ENCODE measurements at regions not wholly inside any gene's neighbourhood (a gene's known extent, or its start where the extent isn't known, plus 50 kb on each side); places are given as distances from the start of the nearest gene placed in this dataset.

DNA sequence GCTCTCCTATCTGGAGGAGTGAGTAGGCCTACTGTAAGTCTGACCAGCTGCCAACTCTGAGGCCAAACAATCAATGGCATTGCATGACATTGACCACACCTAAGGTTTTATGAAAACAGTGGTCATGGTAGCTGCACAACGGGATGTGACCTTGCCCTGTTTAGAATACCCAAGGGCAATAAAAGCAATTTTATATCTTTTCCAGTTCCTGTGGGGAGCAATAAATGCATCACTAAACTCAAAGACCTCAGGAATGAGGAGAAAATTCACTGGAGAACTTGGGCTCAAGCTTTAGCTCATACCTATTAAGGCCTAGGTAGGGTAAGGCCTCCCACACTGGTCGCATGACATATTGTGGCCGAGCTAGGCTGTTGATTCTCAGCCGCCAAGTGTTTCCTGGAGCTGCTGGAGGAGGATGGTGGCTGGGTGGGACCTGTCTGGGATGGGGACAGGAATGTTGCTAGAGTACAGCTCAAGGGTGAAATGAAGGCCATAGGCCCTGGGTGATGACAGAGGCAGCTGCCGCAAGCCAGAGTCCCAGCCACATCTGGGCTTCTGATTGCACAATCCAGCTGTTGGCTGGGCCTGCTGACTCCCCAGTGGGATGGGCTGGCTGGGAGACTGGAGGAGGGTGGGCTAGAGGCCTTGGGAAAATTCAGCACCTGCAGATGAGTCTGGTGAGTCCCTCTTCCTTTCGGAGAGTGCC lies 313.7 kb downstream of the CYP26B1 start:
- CTCF ChIA-PET, result no interaction called here
- POLR2A ChIA-PET, result no interaction called here
- Histone ChIP-seq H3K27ac (ENCODE audit: low read depth, low read length) (no peak overlapping the region), H3K9me3 (ENCODE audit: control insufficient read depth, insufficient read depth, low read length) (peaks cover 4% of the 10 kb centered on the region), H3K4me3 (ENCODE audit: low read depth, low read length) (no peak overlapping the region), H3K27me3 (ENCODE audit: control insufficient read depth, insufficient read depth, low read length) (peaks cover 3% of the 10 kb centered on the region)
- DNase-seq (ENCODE audit: low read depth, low spot score), result no peak
- TF ChIP-seq, protein P1, sequence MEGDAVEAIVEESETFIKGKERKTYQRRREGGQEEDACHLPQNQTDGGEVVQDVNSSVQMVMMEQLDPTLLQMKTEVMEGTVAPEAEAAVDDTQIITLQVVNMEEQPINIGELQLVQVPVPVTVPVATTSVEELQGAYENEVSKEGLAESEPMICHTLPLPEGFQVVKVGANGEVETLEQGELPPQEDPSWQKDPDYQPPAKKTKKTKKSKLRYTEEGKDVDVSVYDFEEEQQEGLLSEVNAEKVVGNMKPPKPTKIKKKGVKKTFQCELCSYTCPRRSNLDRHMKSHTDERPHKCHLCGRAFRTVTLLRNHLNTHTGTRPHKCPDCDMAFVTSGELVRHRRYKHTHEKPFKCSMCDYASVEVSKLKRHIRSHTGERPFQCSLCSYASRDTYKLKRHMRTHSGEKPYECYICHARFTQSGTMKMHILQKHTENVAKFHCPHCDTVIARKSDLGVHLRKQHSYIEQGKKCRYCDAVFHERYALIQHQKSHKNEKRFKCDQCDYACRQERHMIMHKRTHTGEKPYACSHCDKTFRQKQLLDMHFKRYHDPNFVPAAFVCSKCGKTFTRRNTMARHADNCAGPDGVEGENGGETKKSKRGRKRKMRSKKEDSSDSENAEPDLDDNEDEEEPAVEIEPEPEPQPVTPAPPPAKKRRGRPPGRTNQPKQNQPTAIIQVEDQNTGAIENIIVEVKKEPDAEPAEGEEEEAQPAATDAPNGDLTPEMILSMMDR (IDR thresholded peaks at IDR 0.05; ENCODE audit: low read depth, low read length), result no peak

DNA sequence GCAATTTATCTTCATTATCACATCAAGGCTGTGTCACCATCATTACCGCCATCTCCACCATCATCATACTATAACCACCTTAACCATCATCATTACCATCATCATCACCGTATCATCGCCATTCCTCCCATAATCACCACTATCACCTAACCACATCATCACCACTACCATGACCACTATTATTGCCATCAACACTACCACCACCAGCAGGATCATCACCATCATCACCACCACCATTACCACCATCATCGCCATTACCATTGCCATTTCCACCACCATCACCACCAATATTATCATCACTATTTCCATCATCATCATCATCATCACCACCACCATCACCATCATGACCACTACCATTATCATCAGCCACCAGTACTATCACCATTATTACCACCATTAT lies 314.4 kb downstream of the CYP26B1 start:
- no peak for DNase-seq (ENCODE audit: low read depth, low spot score)
- peaks cover 3% of the 10 kb centered on the region for H3K27me3 ChIP-seq (ENCODE audit: control insufficient read depth, insufficient read depth, low read length)
- TF ChIP-seq, protein P1 (IDR thresholded peaks at IDR 0.05; ENCODE audit: low read depth, low read length), result no peak
- peaks cover 4% of the 10 kb centered on the region for H3K9me3 ChIP-seq (ENCODE audit: control insufficient read depth, insufficient read depth, low read length)
- no peak overlapping the region for H3K27ac ChIP-seq (ENCODE audit: low read depth, low read length)
- ChIA-PET POLR2A (no interaction called here), CTCF (no interaction called here)
- H3K4me3 ChIP-seq (ENCODE audit: low read depth, low read length), result no peak overlapping the region

DNA sequence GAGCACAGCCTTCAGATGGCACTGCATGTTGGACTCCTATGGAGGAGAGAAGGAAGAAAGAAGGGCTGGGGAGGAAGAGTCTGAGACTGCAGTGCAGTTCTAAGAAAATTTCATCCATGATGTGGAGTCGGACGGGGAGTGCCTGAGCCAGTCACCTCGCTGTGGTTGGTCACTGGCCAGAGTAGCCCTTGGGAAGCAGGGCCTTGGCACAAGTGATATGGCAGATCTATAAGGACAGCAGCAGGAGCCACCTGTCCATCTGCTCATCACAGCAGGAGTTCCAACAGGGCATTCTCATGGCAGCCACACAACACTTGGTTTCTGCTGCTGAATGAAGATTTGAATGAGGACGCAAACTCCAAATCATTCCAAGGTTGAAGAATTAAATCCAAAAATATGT lies 314.8 kb downstream of the CYP26B1 start:
- ChIA-PET POLR2A (no interaction called here), CTCF (no interaction called here)
- peaks cover 3% of the 10 kb centered on the region for H3K27me3 ChIP-seq (ENCODE audit: control insufficient read depth, insufficient read depth, low read length)
- TF ChIP-seq, protein P1 (IDR thresholded peaks at IDR 0.05; ENCODE audit: low read depth, low read length), result no peak
- peaks cover 4% of the 10 kb centered on the region for H3K9me3 ChIP-seq (ENCODE audit: control insufficient read depth, insufficient read depth, low read length)
- DNase-seq (ENCODE audit: low read depth, low spot score), result no peak
- no peak overlapping the region for H3K27ac ChIP-seq (ENCODE audit: low read depth, low read length)
- H3K4me3 ChIP-seq (ENCODE audit: low read depth, low read length), result no peak overlapping the region

DNA sequence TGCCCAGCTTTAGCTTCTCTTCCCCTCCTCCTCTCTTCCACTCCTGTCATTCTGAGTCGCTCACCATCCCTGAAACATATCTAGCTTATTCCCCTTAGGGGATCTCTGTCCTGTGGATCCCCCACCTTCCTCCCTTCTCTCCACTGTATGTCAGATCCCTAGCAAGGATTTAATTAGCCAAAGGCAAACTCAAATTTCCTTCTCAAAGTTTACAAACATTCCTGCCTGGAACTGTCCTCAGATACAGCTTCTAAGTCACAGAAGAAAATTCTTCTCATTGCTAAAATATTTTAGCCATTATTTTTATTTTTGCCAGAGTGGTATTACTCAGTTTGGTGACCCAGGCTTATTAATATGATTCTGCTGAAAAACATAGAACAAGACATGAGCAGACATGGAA lies 315.3 kb downstream of the CYP26B1 start:
- Histone ChIP-seq H3K27ac (ENCODE audit: low read depth, low read length) (no peak overlapping the region), H3K27me3 (ENCODE audit: control insufficient read depth, insufficient read depth, low read length) (peaks cover 5% of the 10 kb centered on the region), H3K9me3 (ENCODE audit: control insufficient read depth, insufficient read depth, low read length) (peaks cover 4% of the 10 kb centered on the region), H3K4me3 (ENCODE audit: low read depth, low read length) (no peak overlapping the region)
- ChIA-PET CTCF (no interaction called here), POLR2A (no interaction called here)
- no peak for DNase-seq (ENCODE audit: low read depth, low spot score)
- TF ChIP-seq, protein P1 (IDR thresholded peaks at IDR 0.05; ENCODE audit: low read depth, low read length), result no peak

DNA sequence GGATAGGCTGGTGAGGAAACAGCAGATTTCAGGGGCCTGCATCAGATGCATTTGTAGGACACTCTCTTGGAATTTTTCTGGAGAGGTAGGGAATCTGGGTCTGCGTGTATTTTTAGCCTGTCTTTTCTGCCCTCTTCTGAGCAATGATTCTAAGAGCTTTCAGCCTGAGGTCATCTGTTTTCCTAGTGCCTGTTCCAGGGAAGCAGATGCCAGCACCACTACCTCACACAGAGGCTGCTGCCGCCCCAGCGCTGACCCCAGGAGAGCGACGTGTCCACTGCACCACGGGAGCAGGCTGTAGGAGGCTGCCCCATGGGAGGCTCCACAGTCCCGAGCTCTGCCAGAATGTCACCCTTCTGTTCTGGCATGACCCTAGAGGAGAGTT lies 316.5 kb downstream of the CYP26B1 start:
- H3K27ac ChIP-seq (ENCODE audit: low read depth, low read length), result peak overlapping the region; percentile 77
- H3K9me3 ChIP-seq (ENCODE audit: control insufficient read depth, insufficient read depth, low read length), result peaks cover 4% of the 10 kb centered on the region
- H3K27me3 ChIP-seq (ENCODE audit: control insufficient read depth, insufficient read depth, low read length), result peaks cover 3% of the 10 kb centered on the region
- ChIA-PET CTCF (no interaction called here), POLR2A (interaction anchor here (1.2 kb wide), 1 partner anchor 52 kb away, joined by 6 read pairs; no protein-coding TSS in a partner anchor)
- TF ChIP-seq, protein P1 (IDR thresholded peaks at IDR 0.05; ENCODE audit: low read depth, low read length), result no peak
- DNase-seq (ENCODE audit: low read depth, low spot score), result peak; percentile 46
- H3K4me3 ChIP-seq (ENCODE audit: low read depth, low read length), result no peak overlapping the region
